Osteocyte (in vitro differentiated cells): ENCODE measurements at regions not wholly inside any gene's neighbourhood (a gene's known extent, or its start where the extent isn't known, plus 50 kb on each side); places are given as distances from the start of the nearest gene placed in this dataset.
A peak's percentile ranks its signal among the peaks of the same experiment; 100 is the strongest.
"Not testable (repeated sequence)": the region's sequence is repeated elsewhere in the genome, so short reads cannot be mapped to it uniquely, and the experiment has no call there.

Experiments
- DNase-seq: peaks from one replicate; pipeline ENCODE4 v3.0.0; 2021; ENCODE audit warnings: mixed read lengths; ENCODE audit not compliant: unreplicated experiment; ENCODE audit errors: extremely low spot score
- H3K27ac Mint-ChIP-seq: one replicate; pipeline ENCODE4 v1.8.0; 2021; ENCODE audit warnings: mild to moderate bottlenecking, mixed read lengths; ENCODE audit not compliant: unreplicated experiment
- H3K27me3 Mint-ChIP-seq: one replicate; pipeline ENCODE4 v1.8.0; 2021; ENCODE audit warnings: mixed read lengths; ENCODE audit not compliant: unreplicated experiment
- H3K36me3 Mint-ChIP-seq: one replicate; pipeline ENCODE4 v1.8.0; 2021; ENCODE audit warnings: mixed read lengths; ENCODE audit not compliant: unreplicated experiment
- H3K4me1 Mint-ChIP-seq: one replicate; pipeline ENCODE4 v1.8.0; 2021; ENCODE audit warnings: mixed read lengths; ENCODE audit not compliant: unreplicated experiment
- H3K4me3 Mint-ChIP-seq: one replicate; pipeline ENCODE4 v1.8.0; 2021; ENCODE audit warnings: mild to moderate bottlenecking, moderate library complexity, mixed read lengths; ENCODE audit not compliant: unreplicated experiment
- H3K9me3 Mint-ChIP-seq: one replicate; pipeline ENCODE4 v1.8.0; 2021; ENCODE audit warnings: mixed read lengths; ENCODE audit not compliant: unreplicated experiment
- TF ChIP-seq, protein P1 (sequence below): fragments of 200-600 bp; sonication (generic); IDR thresholded peaks from 2 replicates; pipeline ENCODE4 v1.5.0; 2021; ENCODE audit warnings: antibody characterized with exemption, mild to moderate bottlenecking, moderate library complexity

- TF ChIP-seq, protein P1, sequence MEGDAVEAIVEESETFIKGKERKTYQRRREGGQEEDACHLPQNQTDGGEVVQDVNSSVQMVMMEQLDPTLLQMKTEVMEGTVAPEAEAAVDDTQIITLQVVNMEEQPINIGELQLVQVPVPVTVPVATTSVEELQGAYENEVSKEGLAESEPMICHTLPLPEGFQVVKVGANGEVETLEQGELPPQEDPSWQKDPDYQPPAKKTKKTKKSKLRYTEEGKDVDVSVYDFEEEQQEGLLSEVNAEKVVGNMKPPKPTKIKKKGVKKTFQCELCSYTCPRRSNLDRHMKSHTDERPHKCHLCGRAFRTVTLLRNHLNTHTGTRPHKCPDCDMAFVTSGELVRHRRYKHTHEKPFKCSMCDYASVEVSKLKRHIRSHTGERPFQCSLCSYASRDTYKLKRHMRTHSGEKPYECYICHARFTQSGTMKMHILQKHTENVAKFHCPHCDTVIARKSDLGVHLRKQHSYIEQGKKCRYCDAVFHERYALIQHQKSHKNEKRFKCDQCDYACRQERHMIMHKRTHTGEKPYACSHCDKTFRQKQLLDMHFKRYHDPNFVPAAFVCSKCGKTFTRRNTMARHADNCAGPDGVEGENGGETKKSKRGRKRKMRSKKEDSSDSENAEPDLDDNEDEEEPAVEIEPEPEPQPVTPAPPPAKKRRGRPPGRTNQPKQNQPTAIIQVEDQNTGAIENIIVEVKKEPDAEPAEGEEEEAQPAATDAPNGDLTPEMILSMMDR: no peak
- H3K27me3 Mint-ChIP-seq: no peaks in the 10 kb centered on the region
- DNase-seq: no peak
- no peaks in the 10 kb centered on the region for H3K36me3 Mint-ChIP-seq
- no peak overlapping the region for H3K27ac Mint-ChIP-seq
- H3K9me3 Mint-ChIP-seq: no peaks in the 10 kb centered on the region
- H3K4me1 Mint-ChIP-seq: peaks cover under 1% of the 10 kb centered on the region
- no peak overlapping the region for H3K4me3 Mint-ChIP-seq
These were observed 204.4 kb downstream of the PARM1 start for GRCh38 chr4:75137302-75137701.

DNA sequence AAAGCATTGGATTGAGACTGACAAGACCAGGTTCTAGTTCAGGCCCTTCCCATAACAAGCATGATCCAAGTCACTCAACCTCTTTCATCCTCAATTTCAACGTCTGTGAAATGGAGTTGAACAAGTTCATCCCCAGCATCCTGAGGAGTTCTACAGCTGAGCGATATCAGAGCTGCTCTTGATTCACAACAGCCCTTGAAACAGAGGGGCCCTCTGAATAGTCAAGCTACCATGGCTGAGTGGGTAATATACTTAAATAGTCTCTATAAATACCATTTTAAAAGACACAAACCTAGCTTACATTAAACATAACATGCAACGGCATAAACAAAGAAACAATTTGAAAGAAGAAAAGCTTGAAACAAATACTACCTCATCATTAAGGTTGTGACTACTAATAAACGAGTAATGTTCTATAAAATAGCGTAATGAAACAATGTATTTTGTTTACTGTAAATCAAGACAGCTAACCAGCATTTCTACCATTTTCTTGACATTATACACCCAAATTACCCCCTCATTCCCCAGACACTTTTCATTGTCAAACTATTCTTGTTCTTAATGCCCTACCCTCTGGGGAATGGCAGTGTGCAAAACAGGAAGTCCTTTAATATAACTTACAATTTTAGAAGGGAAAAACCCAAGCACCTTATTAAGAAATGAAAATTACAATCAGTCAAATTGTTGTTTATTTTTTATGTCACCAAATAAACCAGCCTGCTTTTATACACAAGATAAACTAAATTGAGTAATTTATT lies 202.3 kb downstream of the PARM1 start:
- Mint-ChIP-seq H3K4me1 (no peaks in the 10 kb centered on the region), H3K36me3 (no peaks in the 10 kb centered on the region), H3K9me3 (no peaks in the 10 kb centered on the region), H3K27me3 (no peaks in the 10 kb centered on the region), H3K27ac (no peak overlapping the region), H3K4me3 (no peak overlapping the region)
- TF ChIP-seq, protein P1: no peak
- no peak for DNase-seq

DNA sequence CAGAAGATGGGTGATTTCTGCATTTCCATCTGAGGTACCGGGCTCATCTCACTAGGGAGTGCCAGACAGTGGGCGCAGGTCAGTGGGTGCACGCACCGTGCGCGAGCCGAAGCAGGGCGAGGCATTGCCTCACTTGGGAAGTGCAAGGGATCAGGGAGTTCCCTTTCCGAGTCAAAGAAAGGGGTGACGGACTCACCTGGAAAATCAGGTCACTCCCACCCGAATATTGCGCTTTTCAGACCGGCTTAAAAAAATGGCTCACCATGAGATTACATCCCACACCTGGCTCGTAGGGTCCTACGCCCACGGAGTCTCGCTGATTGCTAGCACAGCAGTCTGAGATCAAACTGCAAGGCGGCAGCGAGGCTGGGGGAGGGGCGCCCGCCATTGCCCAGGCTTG lies 194.0 kb downstream of the PARM1 start:
- H3K9me3 Mint-ChIP-seq: peaks cover 10% of the 10 kb centered on the region
- H3K27me3 Mint-ChIP-seq, DNase-seq, H3K36me3 Mint-ChIP-seq, H3K4me1 Mint-ChIP-seq: not testable (repeated sequence)
- peak overlapping the region; percentile 72 for H3K4me3 Mint-ChIP-seq
- peak overlapping the region; percentile 27 for H3K27ac Mint-ChIP-seq

- Mint-ChIP-seq H3K9me3 (peaks cover 10% of the 10 kb centered on the region), H3K4me1 (no peaks in the 10 kb centered on the region), H3K27ac (no peak overlapping the region), H3K4me3 (no peak overlapping the region), H3K36me3 (no peaks in the 10 kb centered on the region), H3K27me3 (no peaks in the 10 kb centered on the region)
- no peak for DNase-seq
- TF ChIP-seq, protein P1: no peak
These were observed 193.1 kb downstream of the PARM1 start for GRCh38 chr4:75126058-75126457.

DNA sequence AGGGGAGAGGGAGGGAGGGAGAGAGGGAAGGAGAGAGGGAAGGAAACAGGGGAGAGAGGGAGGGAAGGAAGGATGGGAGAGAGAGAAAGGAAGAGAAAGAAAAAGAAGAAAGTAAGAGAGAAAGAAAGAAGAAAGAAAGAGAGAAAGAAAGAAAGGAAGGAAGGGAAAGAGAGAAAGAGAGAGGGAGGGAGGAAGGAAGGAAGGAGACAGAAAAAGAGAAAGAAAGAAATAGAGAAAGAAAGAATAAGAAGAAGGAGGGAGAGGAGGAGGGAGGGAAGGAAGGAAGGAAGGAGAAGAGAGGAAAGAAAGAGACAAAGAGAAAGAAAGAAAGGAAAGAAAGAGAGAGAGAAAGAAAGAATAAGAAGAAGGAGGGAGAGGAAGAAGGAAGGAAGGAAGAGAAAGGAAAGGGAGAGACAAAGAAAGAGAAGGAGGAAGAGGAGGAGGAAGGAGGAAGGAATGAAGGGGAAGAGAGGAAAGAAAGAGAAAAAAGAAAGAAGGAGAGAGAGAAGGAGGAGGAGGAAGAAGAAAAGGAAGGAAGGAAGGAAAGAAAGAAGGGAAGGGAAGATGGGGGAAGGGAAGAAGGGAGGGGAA lies 189.6 kb downstream of the PARM1 start:
- peaks cover 15% of the 10 kb centered on the region for H3K9me3 Mint-ChIP-seq
- H3K27ac Mint-ChIP-seq: no peak overlapping the region
- peaks cover 1% of the 10 kb centered on the region for H3K36me3 Mint-ChIP-seq
- no peak for DNase-seq
- TF ChIP-seq, protein P1: no peak
- no peak overlapping the region for H3K4me3 Mint-ChIP-seq
- no peaks in the 10 kb centered on the region for H3K4me1 Mint-ChIP-seq
- no peaks in the 10 kb centered on the region for H3K27me3 Mint-ChIP-seq
